C1 segment of cervical spinal cord (tissue), 14 donors: ENCODE measurements at regions not wholly inside any gene's neighbourhood (a gene's known extent, or its start where the extent isn't known, plus 50 kb on each side); places are given as distances from the start of the nearest gene placed in this dataset.
"Not testable (repeated sequence)": the region's sequence is repeated elsewhere in the genome, so short reads cannot be mapped to it uniquely, and the experiment has no call there.

Experiments used
- DNase-seq, 14 donors: peaks; one replicate each; lab custom pipeline; 2025; lab: John Stamatoyannopoulos, UW

- no peak for DNase-seq
These were observed 54.2 kb upstream of the PIK3R4 start for GRCh38 chr3:130800829-130801228.

- DNase-seq = no peak
These were observed 54.8 kb upstream of the PIK3R4 start for GRCh38 chr3:130801473-130801872.

- DNase-seq = no peak
These were observed 64.9 kb upstream of the PIK3R4 start for GRCh38 chr3:130811557-130811956.

- DNase-seq = no peak
These were observed 68.3 kb upstream of the PIK3R4 start for GRCh38 chr3:130814691-130815472.

- no peak for DNase-seq
These were observed 70.2 kb upstream of the PIK3R4 start for GRCh38 chr3:130816561-130817445.

- DNase-seq = not testable (repeated sequence)
These were observed 71.4 kb upstream of the PIK3R4 start for GRCh38 chr3:130818066-130818465.

GRCh38 chr3:130820976-130821375 is 72.9 kb upstream of the ATP2C1 start:
- DNase-seq = no peak

GRCh38 chr3:130821806-130822205 is 72.1 kb upstream of the ATP2C1 start:
- DNase-seq = no peak

- DNase-seq = no peak
These were observed 70.5 kb upstream of the ATP2C1 start for GRCh38 chr3:130823241-130823884.

GRCh38 chr3:130823996-130824395 is 69.9 kb upstream of the ATP2C1 start:
- no peak for DNase-seq

GRCh38 chr3:130825762-130826299 is 68.1 kb upstream of the ATP2C1 start:
- no peak for DNase-seq

GRCh38 chr3:130826516-130827182 is 67.2 kb upstream of the ATP2C1 start:
- no peak for DNase-seq

- DNase-seq = no peak
These were observed 66.4 kb upstream of the ATP2C1 start for GRCh38 chr3:130827486-130827885.

- no peak for DNase-seq
These were observed 64.6 kb upstream of the ATP2C1 start for GRCh38 chr3:130828948-130829947.

GRCh38 chr3:130831719-130832400 is 62.0 kb upstream of the ATP2C1 start:
- DNase-seq = no peak

GRCh38 chr3:130832401-130832746 is 61.5 kb upstream of the ATP2C1 start:
- DNase-seq = not testable (repeated sequence)

- peak in 1 of 14 donors; percentile 47 for DNase-seq
These were observed 59.4 kb upstream of the ATP2C1 start for GRCh38 chr3:130834476-130834875.

GRCh38 chr3:130835483-130835882 is 58.4 kb upstream of the ATP2C1 start:
- DNase-seq = no peak

GRCh38 chr3:130838898-130839600 is 54.8 kb upstream of the ATP2C1 start:
- DNase-seq = no peak
